ENCODE measurements at regions not wholly inside any gene's neighbourhood (a gene's known extent, or its start where the extent isn't known, plus 50 kb on each side); places are given as distances from the start of the nearest gene placed in this dataset.

- no peak for TF ChIP-seq POLR2A (IDR thresholded peaks at IDR 0.05; ENCODE audit: extremely low read depth, insufficient read length)
- TF ChIP-seq CTCF (IDR thresholded peaks at IDR 0.05; ENCODE audit: low read depth, low read length): no peak
- no peak for TF ChIP-seq MYC (IDR thresholded peaks at IDR 0.05; ENCODE audit: low read depth, low read length)
- no peak for TF ChIP-seq MAX (IDR thresholded peaks at IDR 0.05; ENCODE audit: low read depth, low read length)
Observed at GRCh38 chr4:119946359-119946758, 120.3 kb downstream of the MAD2L1 start.
